ENCODE measurements at regions not wholly inside any gene's neighbourhood (a gene's known extent, or its start where the extent isn't known, plus 50 kb on each side); places are given as distances from the start of the nearest gene placed in this dataset.

DNA sequence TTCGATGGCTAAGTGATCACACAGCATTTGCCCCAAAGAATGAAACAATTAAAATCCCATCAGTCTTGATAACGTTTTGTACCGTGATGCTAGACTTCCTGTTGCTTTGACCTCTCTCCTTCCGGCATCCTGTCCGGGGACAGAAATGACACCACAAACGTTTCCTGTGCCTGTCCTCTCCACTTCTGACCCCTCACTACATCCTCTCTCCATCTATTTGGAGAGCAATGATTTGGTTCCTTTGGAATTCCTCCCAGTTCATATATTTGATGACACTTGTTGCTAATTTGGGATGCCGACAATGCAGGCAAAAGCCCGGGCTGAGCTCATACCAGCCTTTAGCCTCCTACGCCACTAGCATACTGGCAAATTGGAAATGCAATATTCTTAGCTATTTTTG lies 151.2 kb upstream of the CCDC68 start:
- intact Hi-C loops (cut with DNase I), result no loop called here
- no peaks in the 10 kb centered on the region for H3K9me3 ChIP-seq
- WGBS, 3 donors, result 59 to 72% (median 64%) methylated on average over 9 of the region's 9 CpGs
- H3K36me3 ChIP-seq, result no peaks in the 10 kb centered on the region
- TF ChIP-seq POLR2A (IDR thresholded peaks at IDR 0.05) (no peak), EP300 (IDR thresholded peaks at IDR 0.05) (no peak)
- DNase-seq, result no peak
- H3K27ac ChIP-seq, result no peak overlapping the region
- H3K4me1 ChIP-seq (ENCODE audit: insufficient read depth), result no peaks in the 10 kb centered on the region
- H3K4me3 ChIP-seq, result no peak overlapping the region
- no peaks in the 10 kb centered on the region for H3K27me3 ChIP-seq

- H3K27ac ChIP-seq, result no peak overlapping the region
- intact Hi-C loops (cut with DNase I), result no loop called here
- TF ChIP-seq CTCF (IDR thresholded peaks at IDR 0.05), result no peak
- no peak for TF ChIP-seq POLR2A (IDR thresholded peaks at IDR 0.05)
- no peak for TF ChIP-seq EP300 (IDR thresholded peaks at IDR 0.05)
- no peaks in the 10 kb centered on the region for H3K4me1 ChIP-seq (ENCODE audit: insufficient read depth)
- WGBS, 3 donors, result 62 to 69% (median 67%) methylated on average over 2 of the region's 2 CpGs
- no peak for DNase-seq
- H3K4me3 ChIP-seq, result no peak overlapping the region
- no peaks in the 10 kb centered on the region for H3K36me3 ChIP-seq
- no peaks in the 10 kb centered on the region for H3K27me3 ChIP-seq
- no peaks in the 10 kb centered on the region for H3K9me3 ChIP-seq
These were observed 150.7 kb upstream of the CCDC68 start for GRCh38 chr18:55109818-55110414.

- Histone ChIP-seq H3K27me3 (no peaks in the 10 kb centered on the region), H3K9me3 (no peaks in the 10 kb centered on the region), H3K27ac (no peak overlapping the region), H3K4me1 (ENCODE audit: insufficient read depth) (no peaks in the 10 kb centered on the region), H3K4me3 (no peak overlapping the region), H3K36me3 (no peaks in the 10 kb centered on the region)
- TF ChIP-seq EP300 (IDR thresholded peaks at IDR 0.05), result no peak
- no peak for TF ChIP-seq POLR2A (IDR thresholded peaks at IDR 0.05)
- TF ChIP-seq CTCF (IDR thresholded peaks at IDR 0.05), result no peak
- intact Hi-C loops (cut with DNase I), result no loop called here
- DNase-seq, result no peak
- 66 to 75% (median 67%) methylated on average over 3 of the region's 3 CpGs for WGBS, 3 donors
These were observed 147.6 kb upstream of the CCDC68 start for GRCh38 chr18:55106906-55107305.

GRCh38 chr18:55106466-55106865 lies 147.2 kb upstream of the CCDC68 start:
- intact Hi-C loops (cut with DNase I), result no loop called here
- Histone ChIP-seq H3K27me3 (no peaks in the 10 kb centered on the region), H3K36me3 (no peaks in the 10 kb centered on the region), H3K9me3 (no peaks in the 10 kb centered on the region), H3K4me1 (ENCODE audit: insufficient read depth) (no peaks in the 10 kb centered on the region), H3K4me3 (no peak overlapping the region), H3K27ac (no peak overlapping the region)
- TF ChIP-seq CTCF (IDR thresholded peaks at IDR 0.05), result no peak
- no peak for TF ChIP-seq EP300 (IDR thresholded peaks at IDR 0.05)
- no peak for TF ChIP-seq POLR2A (IDR thresholded peaks at IDR 0.05)
- 80 to 91% (median 91%) methylated on average over 2 of the region's 2 CpGs for WGBS, 3 donors
- no peak for DNase-seq

DNA sequence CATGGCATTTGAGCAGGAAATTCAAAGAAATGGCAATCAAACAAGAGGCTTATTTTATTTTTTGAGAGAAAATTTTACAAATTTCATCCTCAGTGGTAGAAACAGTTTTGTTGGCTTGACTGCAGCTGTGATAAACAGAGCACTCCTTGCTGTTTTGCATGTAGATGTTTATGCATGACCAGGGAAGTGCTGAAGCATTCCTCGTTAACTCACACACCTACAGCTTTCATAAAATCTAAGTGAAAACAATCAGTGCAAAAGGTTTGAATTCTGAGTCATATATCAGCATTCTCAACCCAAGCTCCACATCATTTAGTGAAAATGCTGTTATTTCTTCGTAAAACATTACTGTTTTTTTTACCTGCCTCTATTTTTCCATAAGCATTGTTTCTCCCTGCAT lies 146.6 kb upstream of the CCDC68 start:
- TF ChIP-seq POLR2A (IDR thresholded peaks at IDR 0.05), result no peak
- no peak for TF ChIP-seq EP300 (IDR thresholded peaks at IDR 0.05)
- TF ChIP-seq CTCF (IDR thresholded peaks at IDR 0.05), result no peak
- intact Hi-C loops (cut with DNase I), result no loop called here
- 68 to 81% (median 68%) methylated on average over 2 of the region's 2 CpGs for WGBS, 3 donors
- no peak overlapping the region for H3K4me3 ChIP-seq
- no peak for DNase-seq
- no peaks in the 10 kb centered on the region for H3K4me1 ChIP-seq (ENCODE audit: insufficient read depth)
- no peaks in the 10 kb centered on the region for H3K36me3 ChIP-seq
- no peak overlapping the region for H3K27ac ChIP-seq
- no peaks in the 10 kb centered on the region for H3K9me3 ChIP-seq
- no peaks in the 10 kb centered on the region for H3K27me3 ChIP-seq

Measured in ovary (tissue), 7 donors.